Breast epithelium (tissue), 3 donors: ENCODE measurements at regions not wholly inside any gene's neighbourhood (a gene's known extent, or its start where the extent isn't known, plus 50 kb on each side); places are given as distances from the start of the nearest gene placed in this dataset.

Experiments
- CTCF ChIP-seq, 3 donors: fragments of 450-650 bp; IDR thresholded peaks; one replicate each; pipeline ENCODE4 v1.5.1; 2016 to 2017; ENCODE audit warnings: antibody characterized with exemption in 3 of 3, mild to moderate bottlenecking in 3 of 3, moderate library complexity in 3 of 3
- POLR2A ChIP-seq: fragments of 450-650 bp; IDR thresholded peaks from one replicate; pipeline ENCODE4 v1.6.1; 2016; ENCODE audit warnings: antibody characterized with exemption, mild to moderate bottlenecking, moderate library complexity
- POLR2AphosphoS5 ChIP-seq, 3 donors: sonication (generic); formaldehyde crosslinking; IDR thresholded peaks; one replicate each; pipeline ENCODE4 v1.6.1; 2017; ENCODE audit warnings: antibody characterized with exemption in 3 of 3

DNA sequence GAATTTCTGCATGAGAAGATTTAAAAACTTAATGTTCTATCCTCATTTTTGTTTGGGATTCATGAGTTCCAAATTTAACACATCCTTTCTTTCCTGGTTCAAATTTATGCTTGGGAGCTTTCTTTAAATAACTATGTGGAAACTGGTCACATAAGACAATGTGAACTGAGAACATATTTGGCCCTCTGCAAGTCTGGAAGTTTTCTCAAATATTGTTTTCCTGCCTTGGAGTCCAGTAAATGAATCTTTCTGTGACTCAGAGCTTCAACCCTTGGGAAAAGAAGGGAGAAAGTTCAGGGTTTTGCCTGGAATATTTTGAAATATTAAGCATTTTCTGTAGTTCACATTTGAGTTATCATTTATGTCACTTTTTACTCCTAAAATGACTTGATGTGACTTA is 559.0 kb upstream of the NRP1 start:
- no peak for TF ChIP-seq CTCF (IDR thresholded peaks at IDR 0.05)
- TF ChIP-seq POLR2AphosphoS5 (IDR thresholded peaks at IDR 0.05), result no peak
- no peak for TF ChIP-seq POLR2A
